ENCODE measurements at regions not wholly inside any gene's neighbourhood (a gene's known extent, or its start where the extent isn't known, plus 50 kb on each side); places are given as distances from the start of the nearest gene placed in this dataset.
"Not testable (repeated sequence)": the region's sequence is repeated elsewhere in the genome, so short reads cannot be mapped to it uniquely, and the experiment has no call there.

- not testable (repeated sequence) for H3K27me3 ChIP-seq (ENCODE audit: control insufficient read depth in 2 of 2, insufficient read depth in 2 of 2, low read length in 2 of 2); H3K27ac ChIP-seq (ENCODE audit: low read depth in 2 of 2, low read length in 2 of 2); H3K9me3 ChIP-seq (ENCODE audit: control insufficient read depth in 2 of 2, low read length in 2 of 2); H3K36me3 ChIP-seq (ENCODE audit: control insufficient read depth in 2 of 2, insufficient read depth in 2 of 2, low read length in 2 of 2); H3K9ac ChIP-seq (ENCODE audit: low read depth in 1 of 2, low read length in 2 of 2); H3K4me3 ChIP-seq (ENCODE audit: low read length in 2 of 2); H3K4me1 ChIP-seq (ENCODE audit: control insufficient read depth in 2 of 2, insufficient read depth in 2 of 2, low read length in 2 of 2)
These were observed 73.9 kb upstream of the HMX1 start for GRCh38 chr4:8945506-8945905.

GRCh38 chr4:8943367-8943766, 71.7 kb upstream of the HMX1 start:
- not testable (repeated sequence) for H3K9ac ChIP-seq (ENCODE audit: low read depth in 1 of 2, low read length in 2 of 2); H3K4me1 ChIP-seq (ENCODE audit: control insufficient read depth in 2 of 2, insufficient read depth in 2 of 2, low read length in 2 of 2); H3K4me3 ChIP-seq (ENCODE audit: low read length in 2 of 2); H3K36me3 ChIP-seq (ENCODE audit: control insufficient read depth in 2 of 2, insufficient read depth in 2 of 2, low read length in 2 of 2); H3K27ac ChIP-seq (ENCODE audit: low read depth in 2 of 2, low read length in 2 of 2); H3K9me3 ChIP-seq (ENCODE audit: control insufficient read depth in 2 of 2, low read length in 2 of 2); H3K27me3 ChIP-seq (ENCODE audit: control insufficient read depth in 2 of 2, insufficient read depth in 2 of 2, low read length in 2 of 2)

- H3K9ac ChIP-seq (ENCODE audit: low read depth in 1 of 2, low read length in 2 of 2); H3K9me3 ChIP-seq (ENCODE audit: control insufficient read depth in 2 of 2, low read length in 2 of 2); H3K27me3 ChIP-seq (ENCODE audit: control insufficient read depth in 2 of 2, insufficient read depth in 2 of 2, low read length in 2 of 2); H3K4me1 ChIP-seq (ENCODE audit: control insufficient read depth in 2 of 2, insufficient read depth in 2 of 2, low read length in 2 of 2); H3K4me3 ChIP-seq (ENCODE audit: low read length in 2 of 2); H3K27ac ChIP-seq (ENCODE audit: low read depth in 2 of 2, low read length in 2 of 2); H3K36me3 ChIP-seq (ENCODE audit: control insufficient read depth in 2 of 2, insufficient read depth in 2 of 2, low read length in 2 of 2): not testable (repeated sequence)
These were observed 70.4 kb upstream of the HMX1 start for GRCh38 chr4:8942088-8942487.

- not testable (repeated sequence) for H3K9me3 ChIP-seq (ENCODE audit: control insufficient read depth in 2 of 2, low read length in 2 of 2); H3K27me3 ChIP-seq (ENCODE audit: control insufficient read depth in 2 of 2, insufficient read depth in 2 of 2, low read length in 2 of 2); H3K9ac ChIP-seq (ENCODE audit: low read depth in 1 of 2, low read length in 2 of 2); H3K27ac ChIP-seq (ENCODE audit: low read depth in 2 of 2, low read length in 2 of 2); H3K4me1 ChIP-seq (ENCODE audit: control insufficient read depth in 2 of 2, insufficient read depth in 2 of 2, low read length in 2 of 2); H3K4me3 ChIP-seq (ENCODE audit: low read length in 2 of 2); H3K36me3 ChIP-seq (ENCODE audit: control insufficient read depth in 2 of 2, insufficient read depth in 2 of 2, low read length in 2 of 2)
These were observed 69.8 kb upstream of the HMX1 start for GRCh38 chr4:8941492-8941805.

- Histone ChIP-seq H3K9me3 (ENCODE audit: control insufficient read depth in 2 of 2, low read length in 2 of 2) (no peaks in the 10 kb centered on the region), H3K9ac (ENCODE audit: low read depth in 1 of 2, low read length in 2 of 2) (no peak overlapping the region), H3K4me3 (ENCODE audit: low read length in 2 of 2) (no peak overlapping the region), H3K36me3 (ENCODE audit: control insufficient read depth in 2 of 2, insufficient read depth in 2 of 2, low read length in 2 of 2) (no peaks in the 10 kb centered on the region), H3K27ac (ENCODE audit: low read depth in 2 of 2, low read length in 2 of 2) (no peak overlapping the region), H3K4me1 (ENCODE audit: control insufficient read depth in 2 of 2, insufficient read depth in 2 of 2, low read length in 2 of 2) (peaks cover 0 to 2% of the 10 kb centered on the region in 2 donors), H3K27me3 (ENCODE audit: control insufficient read depth in 2 of 2, insufficient read depth in 2 of 2, low read length in 2 of 2) (no peaks in the 10 kb centered on the region)
These were observed 69.3 kb upstream of the HMX1 start for GRCh38 chr4:8940792-8941491.

- H3K9me3 ChIP-seq (ENCODE audit: control insufficient read depth in 2 of 2, low read length in 2 of 2): no peaks in the 10 kb centered on the region
- H3K4me1 ChIP-seq (ENCODE audit: control insufficient read depth in 2 of 2, insufficient read depth in 2 of 2, low read length in 2 of 2): peaks cover 0 to 2% of the 10 kb centered on the region in 2 donors
- no peaks in the 10 kb centered on the region for H3K36me3 ChIP-seq (ENCODE audit: control insufficient read depth in 2 of 2, insufficient read depth in 2 of 2, low read length in 2 of 2)
- H3K27me3 ChIP-seq (ENCODE audit: control insufficient read depth in 2 of 2, insufficient read depth in 2 of 2, low read length in 2 of 2): no peaks in the 10 kb centered on the region
- no peak overlapping the region for H3K4me3 ChIP-seq (ENCODE audit: low read length in 2 of 2)
- H3K27ac ChIP-seq (ENCODE audit: low read depth in 2 of 2, low read length in 2 of 2): no peak overlapping the region
- no peak overlapping the region for H3K9ac ChIP-seq (ENCODE audit: low read depth in 1 of 2, low read length in 2 of 2)
These were observed 68.5 kb upstream of the HMX1 start for GRCh38 chr4:8939840-8940742.

GRCh38 chr4:8939160-8939839, 67.7 kb upstream of the HMX1 start:
- no peak overlapping the region for H3K9ac ChIP-seq (ENCODE audit: low read depth in 1 of 2, low read length in 2 of 2)
- H3K27me3 ChIP-seq (ENCODE audit: control insufficient read depth in 2 of 2, insufficient read depth in 2 of 2, low read length in 2 of 2): no peaks in the 10 kb centered on the region
- peaks cover 0 to 2% of the 10 kb centered on the region in 2 donors for H3K4me1 ChIP-seq (ENCODE audit: control insufficient read depth in 2 of 2, insufficient read depth in 2 of 2, low read length in 2 of 2)
- H3K4me3 ChIP-seq (ENCODE audit: low read length in 2 of 2): no peak overlapping the region
- H3K27ac ChIP-seq (ENCODE audit: low read depth in 2 of 2, low read length in 2 of 2): no peak overlapping the region
- no peaks in the 10 kb centered on the region for H3K9me3 ChIP-seq (ENCODE audit: control insufficient read depth in 2 of 2, low read length in 2 of 2)
- no peaks in the 10 kb centered on the region for H3K36me3 ChIP-seq (ENCODE audit: control insufficient read depth in 2 of 2, insufficient read depth in 2 of 2, low read length in 2 of 2)

GRCh38 chr4:8938623-8939022, 67.0 kb upstream of the HMX1 start:
- Histone ChIP-seq H3K27me3 (ENCODE audit: control insufficient read depth in 2 of 2, insufficient read depth in 2 of 2, low read length in 2 of 2) (no peaks in the 10 kb centered on the region), H3K4me3 (ENCODE audit: low read length in 2 of 2) (no peak overlapping the region), H3K9ac (ENCODE audit: low read depth in 1 of 2, low read length in 2 of 2) (no peak overlapping the region), H3K9me3 (ENCODE audit: control insufficient read depth in 2 of 2, low read length in 2 of 2) (no peaks in the 10 kb centered on the region), H3K27ac (ENCODE audit: low read depth in 2 of 2, low read length in 2 of 2) (no peak overlapping the region), H3K4me1 (ENCODE audit: control insufficient read depth in 2 of 2, insufficient read depth in 2 of 2, low read length in 2 of 2) (peaks cover 0 to 2% of the 10 kb centered on the region in 2 donors), H3K36me3 (ENCODE audit: control insufficient read depth in 2 of 2, insufficient read depth in 2 of 2, low read length in 2 of 2) (no peaks in the 10 kb centered on the region)

- no peaks in the 10 kb centered on the region for H3K27me3 ChIP-seq (ENCODE audit: control insufficient read depth in 2 of 2, insufficient read depth in 2 of 2, low read length in 2 of 2)
- H3K4me1 ChIP-seq (ENCODE audit: control insufficient read depth in 2 of 2, insufficient read depth in 2 of 2, low read length in 2 of 2): peaks cover 0 to 2% of the 10 kb centered on the region in 2 donors
- no peak overlapping the region for H3K27ac ChIP-seq (ENCODE audit: low read depth in 2 of 2, low read length in 2 of 2)
- H3K4me3 ChIP-seq (ENCODE audit: low read length in 2 of 2): no peak overlapping the region
- H3K36me3 ChIP-seq (ENCODE audit: control insufficient read depth in 2 of 2, insufficient read depth in 2 of 2, low read length in 2 of 2): no peaks in the 10 kb centered on the region
- no peak overlapping the region for H3K9ac ChIP-seq (ENCODE audit: low read depth in 1 of 2, low read length in 2 of 2)
- no peaks in the 10 kb centered on the region for H3K9me3 ChIP-seq (ENCODE audit: control insufficient read depth in 2 of 2, low read length in 2 of 2)
These were observed 66.5 kb upstream of the HMX1 start for GRCh38 chr4:8938137-8938536.

- H3K9me3 ChIP-seq (ENCODE audit: control insufficient read depth in 2 of 2, low read length in 2 of 2): no peaks in the 10 kb centered on the region
- H3K36me3 ChIP-seq (ENCODE audit: control insufficient read depth in 2 of 2, insufficient read depth in 2 of 2, low read length in 2 of 2): no peaks in the 10 kb centered on the region
- H3K9ac ChIP-seq (ENCODE audit: low read depth in 1 of 2, low read length in 2 of 2): no peak overlapping the region
- no peaks in the 10 kb centered on the region for H3K27me3 ChIP-seq (ENCODE audit: control insufficient read depth in 2 of 2, insufficient read depth in 2 of 2, low read length in 2 of 2)
- H3K27ac ChIP-seq (ENCODE audit: low read depth in 2 of 2, low read length in 2 of 2): no peak overlapping the region
- H3K4me3 ChIP-seq (ENCODE audit: low read length in 2 of 2): no peak overlapping the region
- H3K4me1 ChIP-seq (ENCODE audit: control insufficient read depth in 2 of 2, insufficient read depth in 2 of 2, low read length in 2 of 2): no peaks in the 10 kb centered on the region
These were observed 61.2 kb upstream of the HMX1 start for GRCh38 chr4:8932884-8933283.

All from mucosa of rectum (tissue), 2 donors.